IMR-90 (cell line): ENCODE measurements at regions not wholly inside any gene's neighbourhood (a gene's known extent, or its start where the extent isn't known, plus 50 kb on each side); places are given as distances from the start of the nearest gene placed in this dataset.

Experiments used
- ATAC-seq: fragments of 200-7000 bp; cut with Tn5 transposase; 2 replicates; pipeline ENCODE4 v1.9.1; 2020; ENCODE audit warnings: low read depth, mild to moderate bottlenecking, moderate library complexity
- BruUV-seq: library from RNA; stranded (reverse); fragments of 400-500 nt; replicated peaks from 2 replicates; lab custom pipeline; 2021; lab: Mats Ljungman, UMichigan
- CTCF ChIA-PET: fragments of 300-600 bp; formaldehyde crosslinking; extraction: SDS; loops from one replicate; lab custom pipeline; 2021; ENCODE audit warnings: antibody characterized with exemption; lab: Yijun Ruan, JAX
- POLR2A ChIA-PET: fragments of 300-600 bp; sonication (Branson Sonifier 250); formaldehyde crosslinking; loops from one replicate; lab custom pipeline; 2022; ENCODE audit warnings: antibody characterized with exemption; ENCODE audit not compliant: unreplicated experiment; lab: Charles Lee
- DNase-seq: peaks from one replicate; pipeline ENCODE4 v3.0.0; 2013
- H2AFZ ChIP-seq: replicated peaks from 2 replicates; pipeline ENCODE3; 2013; ENCODE audit warnings: low read length, mild to moderate bottlenecking; ENCODE audit not compliant: poor library complexity
- H2AK5ac ChIP-seq: 2 replicates; pipeline ENCODE4 v1.6.1; 2013; ENCODE audit warnings: low read depth, low read length, inconsistent platforms
- H2AK9ac ChIP-seq: replicated peaks from 2 replicates; pipeline ENCODE3; 2013; ENCODE audit warnings: mild to moderate bottlenecking, low read depth, low read length, moderate library complexity; ENCODE audit not compliant: poor library complexity
- H2BK120ac ChIP-seq: 2 replicates; pipeline ENCODE4 v1.6.1; 2013; ENCODE audit warnings: low read depth, low read length, inconsistent platforms
- H2BK15ac ChIP-seq: 3 replicates; pipeline ENCODE4 v1.6.1; 2013; ENCODE audit warnings: low read depth, low read length, inconsistent platforms
- H2BK20ac ChIP-seq: 2 replicates; pipeline ENCODE4 v1.6.1; 2013; ENCODE audit warnings: low read depth, mild to moderate bottlenecking, inconsistent platforms, low read length, moderate library complexity
- H2BK5ac ChIP-seq: 2 replicates; pipeline ENCODE4 v1.6.1; 2013; ENCODE audit warnings: mild to moderate bottlenecking, low read depth, low read length, inconsistent platforms; ENCODE audit not compliant: poor library complexity, severe bottlenecking
- H3K14ac ChIP-seq: replicated peaks from 2 replicates; pipeline ENCODE4 v1.6.1; 2013; ENCODE audit warnings: low read depth, low read length, inconsistent platforms
- H3K18ac ChIP-seq: 2 replicates; pipeline ENCODE4 v1.6.1; 2013; ENCODE audit warnings: low read depth, low read length, control low read depth
- H3K23ac ChIP-seq: 2 replicates; pipeline ENCODE4 v1.6.1; 2013; ENCODE audit warnings: low read depth, low read length, inconsistent platforms
- H3K27ac ChIP-seq: 2 replicates; pipeline ENCODE4 v1.5.1; 2013; ENCODE audit warnings: mild to moderate bottlenecking, control low read depth, low read length; ENCODE audit not compliant: insufficient read depth
- H3K27me3 ChIP-seq: 2 replicates; pipeline ENCODE4 v1.6.1; 2013; ENCODE audit warnings: low read length; ENCODE audit not compliant: control insufficient read depth, insufficient read depth
- H3K36me3 ChIP-seq: 2 replicates; pipeline ENCODE4 v1.6.1; 2013; ENCODE audit warnings: low read length, mixed read lengths; ENCODE audit not compliant: control insufficient read depth, insufficient read depth
- H3K4ac ChIP-seq: 2 replicates; pipeline ENCODE4 v1.6.1; 2013; ENCODE audit warnings: low read depth, low read length, inconsistent platforms
- H3K4me1 ChIP-seq: 2 replicates; pipeline ENCODE4 v1.6.1; 2013; ENCODE audit warnings: low read length, mixed read lengths; ENCODE audit not compliant: control insufficient read depth, insufficient read depth
- H3K4me2 ChIP-seq: 2 replicates; pipeline ENCODE4 v1.6.1; 2013; ENCODE audit warnings: low read depth, mild to moderate bottlenecking, control low read depth, low read length, moderate library complexity
- H3K4me3 ChIP-seq: 2 replicates; pipeline ENCODE4 v1.5.1; 2013; ENCODE audit warnings: low read depth, mild to moderate bottlenecking, control low read depth, low read length, moderate library complexity; ENCODE audit not compliant: insufficient read depth
- H3K56ac ChIP-seq: 2 replicates; pipeline ENCODE4 v1.6.1; 2013; ENCODE audit warnings: low read length, inconsistent platforms; ENCODE audit not compliant: insufficient read depth; ENCODE audit errors: extremely low read depth
- H3K79me1 ChIP-seq, 2 experiments: 2 replicates each; pipeline ENCODE4 v1.6.1; 2013; ENCODE audit warnings: low read length in 2 of 2, inconsistent platforms in 1 of 2, low read depth in 1 of 2
- H3K9ac ChIP-seq: 2 replicates; pipeline ENCODE4 v1.6.1; 2013; ENCODE audit warnings: low read depth, low read length, control low read depth
- H3K9me1 ChIP-seq: 2 replicates; pipeline ENCODE4 v1.6.1; 2013; ENCODE audit warnings: low read length, inconsistent platforms; ENCODE audit not compliant: insufficient read depth
- H3K9me3 ChIP-seq: 2 replicates; pipeline ENCODE4 v1.6.1; 2013; ENCODE audit warnings: low read length; ENCODE audit not compliant: control insufficient read depth, insufficient read depth
- H4K20me1 ChIP-seq: 2 replicates; pipeline ENCODE4 v1.6.1; 2013; ENCODE audit warnings: low read length, inconsistent platforms; ENCODE audit not compliant: insufficient read depth
- H4K5ac ChIP-seq: 2 replicates; pipeline ENCODE4 v1.6.1; 2013; ENCODE audit warnings: mild to moderate bottlenecking, low read depth, low read length, control low read depth
- H4K8ac ChIP-seq, 2 experiments: 2 replicates each; pipeline ENCODE4 v1.6.1; 2013; ENCODE audit warnings: low read depth in 2 of 2, low read length in 2 of 2, control low read depth in 1 of 2, inconsistent platforms in 1 of 2
- H4K91ac ChIP-seq: 2 replicates; pipeline ENCODE4 v1.6.1; 2013; ENCODE audit warnings: low read depth, low read length, inconsistent platforms; ENCODE audit not compliant: insufficient read depth
- CEBPB ChIP-seq: IDR thresholded peaks from 2 replicates; pipeline ENCODE4 v1.6.1; 2012; ENCODE audit warnings: low read depth, low read length, improper control_type of control experiment
- MAFK ChIP-seq: IDR thresholded peaks from 2 replicates; pipeline ENCODE4 v1.6.1; 2012; ENCODE audit warnings: low read depth, low read length, improper control_type of control experiment
- MAZ ChIP-seq: IDR thresholded peaks from 2 replicates; pipeline ENCODE4 v1.6.1; 2012; ENCODE audit warnings: low read depth, mild to moderate bottlenecking, low read length, improper control_type of control experiment, moderate library complexity, borderline replicate concordance
- RAD21 ChIP-seq: IDR thresholded peaks from 2 replicates; pipeline ENCODE4 v1.6.1; 2012; ENCODE audit warnings: low read length, improper control_type of control experiment
- RCOR1 ChIP-seq: IDR thresholded peaks from 2 replicates; pipeline ENCODE4 v1.6.1; 2012; ENCODE audit warnings: mild to moderate bottlenecking, low read length, improper control_type of control experiment; ENCODE audit not compliant: insufficient replicate concordance
- WGBS, 2 experiments: methylation state at CpG; one replicate each; pipeline versions ENCODE4 v1.1.5 to v1.1.7; 2013; ENCODE audit warnings: missing lambda C conversion rate in 2 of 2; ENCODE audit not compliant: insufficient read length in 1 of 2; ENCODE audit errors: extremely low coverage in 2 of 2; 5-methylcytosine and 5-hydroxymethylcytosine counted together
- dilution Hi-C: fragments of 300-500 bp; cut with HindIII; formaldehyde crosslinking; loops from one replicate; pipeline ENCODE4 v1.14.3; 2018; ENCODE audit warnings: low sequenced_read_pairs; ENCODE audit not compliant: unreplicated experiment
- in situ Hi-C: fragments of 300-500 bp; cut with MboI; formaldehyde crosslinking; loops from 3 replicates; pipeline ENCODE4 v1.14.3; 2019; ENCODE audit warnings: low sequenced_read_pairs, inconsistent platforms, mixed read lengths
- intact Hi-C: fragments of 100-400 bp; cut with micrococcal nuclease; formaldehyde crosslinking; loops from 2 replicates; pipeline ENCODE4 v1.10.0; 2022
- TF ChIP-seq, protein P1 (sequence below): conservative IDR thresholded peaks from 2 replicates; pipeline ENCODE4 v1.5.1; 2012; ENCODE audit warnings: mild to moderate bottlenecking, low read depth, low read length, improper control_type of control experiment

DNA sequence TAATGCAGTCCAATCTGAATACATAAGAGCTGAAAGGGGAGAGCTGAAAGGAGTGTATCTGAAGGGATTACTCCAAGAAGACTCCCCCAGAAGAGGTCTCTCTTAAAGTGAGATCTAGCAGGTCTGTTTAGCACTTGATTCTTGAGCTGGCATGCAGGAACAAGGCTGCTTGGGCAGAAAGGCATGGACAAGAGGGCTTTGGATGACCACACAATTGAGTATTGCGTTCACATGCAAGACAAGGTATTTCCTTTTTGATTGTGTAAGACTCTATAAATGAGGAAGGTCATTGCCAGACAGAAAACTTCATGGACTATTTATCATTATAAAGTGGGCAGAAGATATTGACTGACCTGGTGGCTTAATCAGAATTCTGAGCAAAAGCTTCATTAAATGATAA lies 145.5 kb upstream of the AFF2 start:
- Histone ChIP-seq H3K36me3 (no peaks in the 10 kb centered on the region), H2BK5ac (no peak overlapping the region), H3K27ac (no peak overlapping the region), H3K4me1 (no peaks in the 10 kb centered on the region), H3K9me1 (no peaks in the 10 kb centered on the region), H3K56ac (no peak overlapping the region), H3K4me2 (no peak overlapping the region), H3K79me1 (no peaks in the 10 kb centered on the region), H2AK5ac (no peak overlapping the region), H4K91ac (no peak overlapping the region), H3K4ac (no peak overlapping the region), H4K8ac (no peak overlapping the region), H4K20me1 (no peaks in the 10 kb centered on the region), H2BK15ac (no peak overlapping the region), H3K9ac (no peak overlapping the region), H3K9me3 (peaks cover 2% of the 10 kb centered on the region), H3K4me3 (no peak overlapping the region), H3K18ac (no peak overlapping the region), H4K5ac (no peak overlapping the region), H3K14ac (no peak overlapping the region), H2BK20ac (no peak overlapping the region), H3K23ac (no peak overlapping the region), H2AK9ac (no peak overlapping the region), H3K27me3 (no peaks in the 10 kb centered on the region), H2BK120ac (no peak overlapping the region), H2AFZ (no peak overlapping the region)
- POLR2A ChIA-PET = interaction anchor here (0.6 kb wide), 1 partner anchor 19 kb away, joined by 3 read pairs; no protein-coding TSS in a partner anchor
- no CpG with 5 or more reads among the region's 1 CpG for WGBS, 2 experiments
- CTCF ChIA-PET = no interaction called here
- BruUV-seq = no TSS peak
- no peak for ATAC-seq
- in situ Hi-C loops = no loop called here
- TF ChIP-seq CEBPB = no peak
- TF ChIP-seq RAD21 = no peak
- TF ChIP-seq MAFK = no peak
- no peak for TF ChIP-seq MAZ
- TF ChIP-seq RCOR1 = no peak
- TF ChIP-seq, protein P1, sequence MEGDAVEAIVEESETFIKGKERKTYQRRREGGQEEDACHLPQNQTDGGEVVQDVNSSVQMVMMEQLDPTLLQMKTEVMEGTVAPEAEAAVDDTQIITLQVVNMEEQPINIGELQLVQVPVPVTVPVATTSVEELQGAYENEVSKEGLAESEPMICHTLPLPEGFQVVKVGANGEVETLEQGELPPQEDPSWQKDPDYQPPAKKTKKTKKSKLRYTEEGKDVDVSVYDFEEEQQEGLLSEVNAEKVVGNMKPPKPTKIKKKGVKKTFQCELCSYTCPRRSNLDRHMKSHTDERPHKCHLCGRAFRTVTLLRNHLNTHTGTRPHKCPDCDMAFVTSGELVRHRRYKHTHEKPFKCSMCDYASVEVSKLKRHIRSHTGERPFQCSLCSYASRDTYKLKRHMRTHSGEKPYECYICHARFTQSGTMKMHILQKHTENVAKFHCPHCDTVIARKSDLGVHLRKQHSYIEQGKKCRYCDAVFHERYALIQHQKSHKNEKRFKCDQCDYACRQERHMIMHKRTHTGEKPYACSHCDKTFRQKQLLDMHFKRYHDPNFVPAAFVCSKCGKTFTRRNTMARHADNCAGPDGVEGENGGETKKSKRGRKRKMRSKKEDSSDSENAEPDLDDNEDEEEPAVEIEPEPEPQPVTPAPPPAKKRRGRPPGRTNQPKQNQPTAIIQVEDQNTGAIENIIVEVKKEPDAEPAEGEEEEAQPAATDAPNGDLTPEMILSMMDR = no peak
- DNase-seq = no peak
- intact Hi-C loops = no loop called here
- dilution Hi-C loops = no loop called here
